Panc1 (cell line): ENCODE measurements at regions not wholly inside any gene's neighbourhood (a gene's known extent, or its start where the extent isn't known, plus 50 kb on each side); places are given as distances from the start of the nearest gene placed in this dataset.

Experiments used
- CTCF ChIP-seq: fragments of 450-650 bp; IDR thresholded peaks from 2 replicates; pipeline ENCODE4 v1.5.1; 2017; ENCODE audit warnings: mild to moderate bottlenecking
- POLR2AphosphoS5 ChIP-seq: IDR thresholded peaks from 2 replicates; pipeline ENCODE4 v1.6.1; 2012; ENCODE audit warnings: mild to moderate bottlenecking, low read depth, low read length, moderate library complexity
- REST ChIP-seq, 2 experiments: IDR thresholded peaks; 2 replicates each; pipeline ENCODE4 v1.6.1; 2011 to 2012; ENCODE audit warnings: low read depth in 2 of 2, control low read depth in 1 of 2, low read length in 1 of 2, mild to moderate bottlenecking in 1 of 2, moderate library complexity in 1 of 2; ENCODE audit not compliant: insufficient read depth in 1 of 2
- SIN3A ChIP-seq: IDR thresholded peaks from 2 replicates; pipeline ENCODE4 v1.6.1; 2012; ENCODE audit warnings: low read depth, mild to moderate bottlenecking, low read length, moderate library complexity, borderline replicate concordance; ENCODE audit not compliant: insufficient read depth
- TCF7L2 ChIP-seq: IDR thresholded peaks from 2 replicates; pipeline ENCODE4 v1.6.1; 2011; ENCODE audit warnings: mild to moderate bottlenecking, low read depth, low read length, inconsistent platforms

DNA sequence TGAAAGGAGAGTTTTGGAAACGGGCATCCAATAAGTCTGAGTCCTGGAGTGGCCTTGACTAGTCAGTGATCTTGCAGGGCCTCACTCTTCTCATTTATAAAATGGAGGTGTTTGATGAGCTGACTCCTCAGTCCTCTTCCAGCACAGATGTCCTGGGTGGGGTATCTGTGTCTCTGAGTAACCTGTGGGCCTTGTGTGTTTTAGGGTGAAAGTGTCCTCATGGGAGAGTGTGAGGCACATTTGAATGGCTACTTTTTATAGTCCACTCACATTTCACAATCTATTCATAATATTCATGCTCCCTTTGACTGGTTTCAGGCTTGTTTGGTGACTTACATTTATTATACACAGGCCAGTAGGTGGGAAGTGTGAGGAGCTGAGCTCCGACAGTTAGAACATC is 106.4 kb upstream of the CELF4 start:
- TF ChIP-seq REST (IDR thresholded peaks at IDR 0.05; ENCODE audit: insufficient read depth in 1 of 2, low read depth in 2 of 2, low read length in 1 of 2) (no peak), CTCF (no peak), SIN3A (no peak), POLR2AphosphoS5 (no peak), TCF7L2 (no peak)
